ENCODE measurements at regions not wholly inside any gene's neighbourhood (a gene's known extent, or its start where the extent isn't known, plus 50 kb on each side); places are given as distances from the start of the nearest gene placed in this dataset.

DNA sequence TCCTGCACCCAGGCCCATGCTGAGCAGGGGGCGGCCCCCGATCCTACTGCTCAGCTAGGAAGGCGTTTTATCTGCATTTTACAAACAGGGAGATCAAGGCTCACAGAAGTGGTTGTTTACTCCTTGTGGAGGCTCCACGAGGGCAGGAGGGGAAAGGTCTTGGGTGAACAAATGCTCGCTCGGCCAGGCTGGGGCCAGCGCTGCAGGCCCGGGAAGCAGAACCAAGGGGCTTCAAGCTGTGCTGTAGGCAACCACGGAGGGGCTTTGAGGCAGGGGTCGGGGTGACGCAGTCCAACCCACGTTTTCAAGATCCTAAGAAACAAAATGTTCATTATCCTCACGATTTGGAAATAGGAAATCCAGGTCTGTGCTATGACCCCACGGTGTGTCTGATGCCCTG lies 125.8 kb downstream of the HMX1 start:
- DNase-seq (ENCODE audit: low read depth in 1 of 2, low spot score in 2 of 2) = peak in 1 of 2 experiments; percentile 41
- Histone ChIP-seq H2AFZ (ENCODE audit: low read length) (no peak overlapping the region), H2BK12ac (ENCODE audit: low read depth, low read length) (no peak overlapping the region), H2BK5ac (ENCODE audit: low read depth, low read length) (no peak overlapping the region; the same call in 1 of the 2 replicates), H3K79me2 (ENCODE audit: control insufficient read depth in 1 of 2, insufficient read depth in 2 of 2, low read length in 2 of 2) (no peaks in the 10 kb centered on the region), H2BK120ac (replicated peaks; ENCODE audit: low read depth, low read length) (no peak overlapping the region), H4K5ac (ENCODE audit: insufficient read length, low read depth, low read length) (no peak overlapping the region), H3K4me2 (ENCODE audit: insufficient read depth in 1 of 2, low read depth in 2 of 2, low read length in 2 of 2) (no peak overlapping the region), H4K91ac (replicated peaks; ENCODE audit: insufficient read length, low read length) (no peak overlapping the region), H2AK5ac (ENCODE audit: low read depth, low read length) (no peak overlapping the region), H3K56ac (replicated peaks; ENCODE audit: insufficient read length, low read depth, low read length) (no peak overlapping the region), H4K8ac (ENCODE audit: extremely low read depth, insufficient read depth, low read length) (no peak overlapping the region; the same call in 1 of the 2 replicates), H3K18ac (ENCODE audit: extremely low read depth, low read length) (no peak overlapping the region), H2BK15ac (ENCODE audit: low read length) (no peak overlapping the region), H3K14ac (ENCODE audit: insufficient read length) (no peak overlapping the region), H3K4me1 (replicated peaks in 1 of 4; ENCODE audit: control insufficient read depth in 3 of 4, insufficient read depth in 4 of 4, low read length in 3 of 4) (no peaks in the 10 kb centered on the region; a peak in 1 of 7 replicates), H3K9me3 (ENCODE audit: insufficient read depth in 2 of 2, low read depth in 1 of 2, low read length in 1 of 2) (no peaks in the 10 kb centered on the region), H3K4ac (replicated peaks; ENCODE audit: insufficient read length, low read depth, low read length) (no peak overlapping the region), H3K9ac (replicated peaks in 1 of 4; ENCODE audit: extremely low read depth in 1 of 4, low read depth in 3 of 4, low read length in 3 of 4) (no peak overlapping the region), H3K4me3 (ENCODE audit: extremely low read depth in 1 of 4, insufficient read depth in 2 of 4, low read depth in 3 of 4, low read length in 4 of 4) (no peak overlapping the region), H4K20me1 (replicated peaks in 1 of 2; ENCODE audit: control insufficient read depth in 1 of 2, insufficient read depth in 2 of 2, low read length in 2 of 2) (peaks cover 0 to 4% of the 10 kb centered on the region in 2 experiments), H3K23me2 (ENCODE audit: low read depth, low read length) (no peaks in the 10 kb centered on the region; the same call in none of the 2 replicates), H3K79me1 (ENCODE audit: low read depth, low read length) (no peaks in the 10 kb centered on the region), H3K36me3 (ENCODE audit: control insufficient read depth in 2 of 4, insufficient read depth in 4 of 4, low read length in 3 of 4) (no peaks in the 10 kb centered on the region), H3K27ac (ENCODE audit: low read depth, low read length) (no peak overlapping the region), H3K27me3 (replicated peaks in 1 of 4; ENCODE audit: control insufficient read depth in 3 of 4, extremely low read depth in 1 of 4, insufficient read depth in 3 of 4, low read length in 3 of 4) (no peaks in the 10 kb centered on the region), H3K23ac (ENCODE audit: insufficient read length) (no peak overlapping the region), H2BK20ac (ENCODE audit: low read length) (no peak overlapping the region)
- no peak for TF ChIP-seq CHD1 (IDR thresholded peaks at IDR 0.05; ENCODE audit: low read depth, low read length)
- WGBS, 2 experiments (ENCODE audit: extremely low coverage in 1 of 2, insufficient coverage in 1 of 2, insufficient read length in 1 of 2, insufficient replicate concordance in 2 of 2, low coverage in 1 of 2, low lambda C conversion rate in 2 of 2, missing lambda C conversion rate in 1 of 2) = 86% methylated on average over 14 of the region's 14 CpGs; no CpG with 5 or more reads in 1 of the 2 experiments
- ChIA-PET CTCF (ENCODE audit: partially characterized antibody) (no interaction called here), POLR2A (ENCODE audit: partially characterized antibody) (no interaction called here)
- FAIRE-seq = no peak

Measured in H1 (cell line).